Kidney tubule cell (primary cell): ENCODE measurements at regions not wholly inside any gene's neighbourhood (a gene's known extent, or its start where the extent isn't known, plus 50 kb on each side); places are given as distances from the start of the nearest gene placed in this dataset.

Source experiments
- DNase-seq: peaks from one replicate; pipeline ENCODE4 v3.0.0-alpha.2; 2018; ENCODE audit warnings: low spot score

DNA sequence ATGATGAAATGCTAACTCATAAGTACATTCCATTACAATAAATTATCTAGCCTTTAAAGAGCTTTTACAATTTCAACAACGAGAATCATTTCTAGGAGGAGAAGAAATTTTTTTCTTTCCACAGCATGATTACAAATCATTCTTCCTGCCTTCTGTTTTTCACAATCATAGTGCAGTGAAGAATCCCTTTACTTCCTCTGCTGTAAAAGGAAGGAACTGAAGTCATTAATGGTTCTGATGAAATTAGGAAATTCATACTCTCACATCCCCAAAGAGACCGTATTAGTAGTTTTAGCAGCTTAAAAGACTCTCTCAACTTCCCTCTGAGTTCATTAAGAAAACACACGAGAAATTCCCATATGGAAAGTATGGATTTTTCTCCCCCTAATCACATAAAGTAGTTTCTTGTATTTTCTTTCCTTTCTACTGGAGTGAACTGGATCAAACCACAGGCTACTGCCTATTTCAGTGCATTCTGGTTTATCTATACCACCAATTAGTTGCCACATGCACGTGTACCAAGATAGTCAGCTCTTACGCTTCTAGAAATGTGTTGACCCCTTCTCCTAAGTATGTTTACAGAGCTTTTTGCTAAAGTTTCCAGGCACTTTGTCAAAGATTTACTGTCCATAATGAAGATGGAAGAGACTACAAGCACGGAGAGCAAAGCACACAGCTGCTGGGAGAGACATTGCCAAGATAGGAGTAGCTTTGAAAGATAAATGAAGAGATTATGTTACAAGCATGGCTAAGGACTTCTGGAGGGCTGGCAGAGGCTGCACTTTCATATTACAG, 58.9 kb upstream of the KITLG start:
- DNase-seq, result no peak

DNA sequence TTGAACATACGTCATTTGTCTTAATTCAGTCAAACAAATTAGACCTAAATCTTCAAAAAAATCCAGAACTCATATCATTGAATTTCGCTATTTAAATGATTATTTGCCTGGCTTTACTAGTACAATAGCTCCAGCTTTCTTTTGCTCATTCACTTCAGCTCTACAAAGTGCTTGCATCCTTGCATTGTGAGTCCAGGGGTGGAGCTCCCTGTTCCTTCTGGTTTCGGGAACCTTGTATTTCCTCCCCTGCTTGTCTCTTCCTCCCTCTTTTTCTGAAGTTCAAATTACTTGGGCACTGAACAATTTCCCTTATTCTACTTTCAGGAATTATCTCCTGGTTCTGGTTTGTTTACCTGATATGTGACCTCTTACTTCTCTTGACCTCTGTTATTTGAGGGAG, 58.1 kb upstream of the KITLG start:
- no peak for DNase-seq

DNA sequence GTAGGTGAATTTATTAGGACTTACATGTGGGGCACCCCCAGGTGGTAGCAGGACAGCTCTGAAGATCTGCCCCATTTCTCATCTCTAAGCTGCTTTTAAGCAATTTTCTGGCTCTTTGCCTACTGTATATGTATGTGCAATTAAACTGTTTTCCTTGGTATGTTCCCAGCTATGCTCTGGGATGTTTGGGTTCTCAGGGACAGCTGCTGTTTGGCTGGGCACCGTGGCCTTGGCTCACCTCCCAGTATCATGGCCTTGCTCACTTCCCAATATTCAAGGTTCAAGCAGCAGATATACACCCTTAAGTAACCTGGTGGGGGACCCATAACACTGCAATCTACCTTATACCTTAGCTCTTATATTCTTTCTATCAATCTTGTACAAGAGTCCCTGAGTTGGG, 53.7 kb upstream of the KITLG start:
- DNase-seq, result no peak

DNA sequence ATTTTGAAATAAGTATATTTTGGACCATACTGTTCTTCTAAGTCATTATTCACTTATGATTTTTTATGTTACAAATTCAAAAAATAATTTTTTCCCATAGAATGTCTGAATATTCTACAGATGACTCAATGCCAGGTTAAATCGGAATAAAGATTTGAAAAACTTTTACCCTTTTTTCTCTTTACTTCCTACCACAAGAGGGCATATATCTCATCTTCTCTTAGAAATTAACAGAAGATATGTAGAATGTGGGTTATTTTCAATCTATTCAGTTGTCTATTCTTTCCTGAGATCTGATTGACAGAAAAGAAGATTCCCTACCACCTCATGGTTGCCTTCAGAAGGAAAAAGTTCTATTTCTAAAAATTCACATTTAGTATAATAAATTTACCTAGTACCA, 53.0 kb upstream of the KITLG start:
- no peak for DNase-seq

DNA sequence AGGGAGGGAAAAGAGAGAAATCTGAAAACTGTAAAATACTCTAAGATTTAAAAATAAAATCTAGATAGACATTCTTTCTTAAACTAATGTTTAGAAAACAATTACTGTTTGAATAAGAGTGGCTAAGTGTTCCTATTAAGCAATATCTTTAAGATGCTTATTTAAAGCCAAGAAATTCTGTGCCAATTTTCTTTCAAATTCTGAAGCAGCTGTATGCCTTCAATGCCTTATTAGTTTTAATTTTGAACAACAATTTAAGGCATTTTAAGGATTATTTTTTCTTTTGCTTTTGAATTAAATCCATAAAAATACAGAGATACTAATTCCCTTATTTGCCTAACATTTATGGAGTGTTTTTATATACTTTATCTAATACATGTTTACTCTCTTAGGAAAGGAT, 50.3 kb upstream of the KITLG start:
- DNase-seq, result no peak
